OCI-LY7 (cell line): ENCODE measurements at regions not wholly inside any gene's neighbourhood (a gene's known extent, or its start where the extent isn't known, plus 50 kb on each side); places are given as distances from the start of the nearest gene placed in this dataset.

Source experiments
- BruUV-seq: library from RNA; stranded (reverse); fragments of 400-500 nt; replicated peaks from 2 replicates; lab custom pipeline; 2021; lab: Mats Ljungman, UMichigan
- CTCF ChIA-PET: fragments of 300-600 bp; sonication (Branson Sonifier 250); formaldehyde crosslinking; loops from one replicate; lab custom pipeline; 2022; ENCODE audit warnings: antibody characterized with exemption; ENCODE audit not compliant: unreplicated experiment; lab: Charles Lee
- POLR2A ChIA-PET: fragments of 300-600 bp; sonication (Branson Sonifier 250); formaldehyde crosslinking; loops from one replicate; lab custom pipeline; 2022; ENCODE audit warnings: antibody characterized with exemption; lab: Charles Lee
- DNase-seq: peaks from one replicate; pipeline ENCODE4 v3.0.0-alpha.2; 2015; ENCODE audit warnings: low spot score
- H2AFZ ChIP-seq: fragments of 200-600 bp; sonication (generic), shearing (Covaris generic); 2 replicates; pipeline ENCODE4 v1.6.1; 2014; ENCODE audit warnings: mild to moderate bottlenecking, antibody characterized with exemption, low read length, moderate library complexity
- H3K27ac ChIP-seq: fragments of 200-600 bp; sonication (generic); 2 replicates; pipeline ENCODE4 v1.5.1; 2014; ENCODE audit warnings: mixed run types, low read depth, mild to moderate bottlenecking, moderate library complexity, low read length, inconsistent platforms; ENCODE audit not compliant: poor library complexity, severe bottlenecking
- H3K36me3 ChIP-seq: fragments of 200-600 bp; sonication (generic); 2 replicates; pipeline ENCODE4 v1.6.1; 2014; ENCODE audit warnings: mild to moderate bottlenecking, antibody characterized with exemption, low read length, moderate library complexity, mixed read lengths; ENCODE audit not compliant: insufficient read depth
- H3K4me1 ChIP-seq: fragments of 200-600 bp; sonication (generic); 2 replicates; pipeline ENCODE4 v1.5.1; 2014; ENCODE audit warnings: mild to moderate bottlenecking, low read length; ENCODE audit not compliant: insufficient read depth, poor library complexity, severe bottlenecking
- H3K4me2 ChIP-seq: fragments of 200-600 bp; sonication (generic); 2 replicates; pipeline ENCODE4 v1.6.1; 2014; ENCODE audit warnings: mild to moderate bottlenecking, low read length
- H3K4me3 ChIP-seq: fragments of 200-600 bp; sonication (generic); 2 replicates; pipeline ENCODE4 v1.5.1; 2014; ENCODE audit warnings: mild to moderate bottlenecking, low read depth, low read length; ENCODE audit not compliant: poor library complexity, severe bottlenecking
- H3K79me2 ChIP-seq: fragments of 200-600 bp; sonication (generic); 2 replicates; pipeline ENCODE4 v1.6.1; 2016; ENCODE audit warnings: low read depth, mild to moderate bottlenecking, low read length, moderate library complexity, mixed read lengths; ENCODE audit not compliant: insufficient read depth
- H3K9me2 ChIP-seq: fragments of 200-600 bp; sonication (generic); 2 replicates; pipeline ENCODE4 v1.6.1; 2016; ENCODE audit warnings: mild to moderate bottlenecking, low read length, mixed read lengths; ENCODE audit not compliant: insufficient read depth
- H3K9me3 ChIP-seq: fragments of 200-600 bp; sonication (generic); 2 replicates; pipeline ENCODE4 v1.6.1; 2014; ENCODE audit warnings: mild to moderate bottlenecking, mixed run types, low read length, mixed read lengths
- H4K20me1 ChIP-seq: fragments of 200-600 bp; sonication (generic); 2 replicates; pipeline ENCODE4 v1.6.1; 2014; ENCODE audit warnings: mild to moderate bottlenecking, antibody characterized with exemption, low read length, moderate library complexity, mixed read lengths; ENCODE audit not compliant: insufficient read depth
- EZH2phosphoT487 ChIP-seq: fragments of 200-600 bp; sonication (generic); IDR thresholded peaks from 2 replicates; pipeline ENCODE4 v1.6.1; 2018; ENCODE audit warnings: low read depth, borderline replicate concordance, mild to moderate bottlenecking, mixed run types, antibody characterized with exemption, low read length, moderate library complexity, mixed read lengths
- intact Hi-C: fragments of 100-400 bp; cut with micrococcal nuclease; formaldehyde crosslinking; loops from one replicate; pipeline ENCODE4 v1.10.0; 2022; ENCODE audit not compliant: unreplicated experiment
- TF ChIP-seq, protein P1 (sequence below): fragments of 200-600 bp; sonication (generic); conservative IDR thresholded peaks from 2 replicates; pipeline ENCODE4 v1.5.1; 2014; ENCODE audit warnings: mild to moderate bottlenecking, antibody characterized with exemption, low read length, moderate library complexity, mixed read lengths

- BruUV-seq: no TSS peak
- H3K79me2 ChIP-seq: no peaks in the 10 kb centered on the region
- no peaks in the 10 kb centered on the region for H4K20me1 ChIP-seq
- no peak overlapping the region for H3K4me3 ChIP-seq
- no peaks in the 10 kb centered on the region for H3K4me1 ChIP-seq
- CTCF ChIA-PET: no interaction called here
- 0 out of 2 replicates have a peak, but pooled peaks cover under 1% of the 10 kb centered on the region for H3K9me3 ChIP-seq
- TF ChIP-seq, protein P1, sequence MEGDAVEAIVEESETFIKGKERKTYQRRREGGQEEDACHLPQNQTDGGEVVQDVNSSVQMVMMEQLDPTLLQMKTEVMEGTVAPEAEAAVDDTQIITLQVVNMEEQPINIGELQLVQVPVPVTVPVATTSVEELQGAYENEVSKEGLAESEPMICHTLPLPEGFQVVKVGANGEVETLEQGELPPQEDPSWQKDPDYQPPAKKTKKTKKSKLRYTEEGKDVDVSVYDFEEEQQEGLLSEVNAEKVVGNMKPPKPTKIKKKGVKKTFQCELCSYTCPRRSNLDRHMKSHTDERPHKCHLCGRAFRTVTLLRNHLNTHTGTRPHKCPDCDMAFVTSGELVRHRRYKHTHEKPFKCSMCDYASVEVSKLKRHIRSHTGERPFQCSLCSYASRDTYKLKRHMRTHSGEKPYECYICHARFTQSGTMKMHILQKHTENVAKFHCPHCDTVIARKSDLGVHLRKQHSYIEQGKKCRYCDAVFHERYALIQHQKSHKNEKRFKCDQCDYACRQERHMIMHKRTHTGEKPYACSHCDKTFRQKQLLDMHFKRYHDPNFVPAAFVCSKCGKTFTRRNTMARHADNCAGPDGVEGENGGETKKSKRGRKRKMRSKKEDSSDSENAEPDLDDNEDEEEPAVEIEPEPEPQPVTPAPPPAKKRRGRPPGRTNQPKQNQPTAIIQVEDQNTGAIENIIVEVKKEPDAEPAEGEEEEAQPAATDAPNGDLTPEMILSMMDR: no peak
- no peak for TF ChIP-seq EZH2phosphoT487
- no peaks in the 10 kb centered on the region for H3K9me2 ChIP-seq
- no peaks in the 10 kb centered on the region for H3K36me3 ChIP-seq
- intact Hi-C loops: no loop called here
- POLR2A ChIA-PET: no interaction called here
- H3K4me2 ChIP-seq: no peak overlapping the region
- DNase-seq: no peak
- no peak overlapping the region for H3K27ac ChIP-seq
- no peak overlapping the region for H2AFZ ChIP-seq
Observed at GRCh38 chr5:2031581-2031980, 148.9 kb upstream of the IRX4 start.

GRCh38 chr5:2030131-2030530 lies 147.4 kb upstream of the IRX4 start:
- Histone ChIP-seq H3K4me2 (no peak overlapping the region), H3K4me1 (no peaks in the 10 kb centered on the region), H3K4me3 (no peak overlapping the region), H3K27ac (no peak overlapping the region), H2AFZ (no peak overlapping the region), H3K9me2 (no peaks in the 10 kb centered on the region), H3K36me3 (no peaks in the 10 kb centered on the region), H4K20me1 (no peaks in the 10 kb centered on the region), H3K79me2 (no peaks in the 10 kb centered on the region), H3K9me3 (0 out of 2 replicates have a peak, but pooled peaks cover 3% of the 10 kb centered on the region)
- no peak for DNase-seq
- no TSS peak for BruUV-seq
- TF ChIP-seq, protein P1: no peak
- TF ChIP-seq EZH2phosphoT487: no peak
- ChIA-PET POLR2A (no interaction called here), CTCF (no interaction called here)
- intact Hi-C loops: no loop called here

GRCh38 chr5:2029206-2029605 lies 146.5 kb upstream of the IRX4 start:
- H3K4me1 ChIP-seq: no peaks in the 10 kb centered on the region
- no peak for TF ChIP-seq EZH2phosphoT487
- TF ChIP-seq, protein P1: no peak
- no peak for DNase-seq
- no peaks in the 10 kb centered on the region for H3K79me2 ChIP-seq
- H3K4me2 ChIP-seq: no peak overlapping the region
- CTCF ChIA-PET: no interaction called here
- no peak overlapping the region for H3K4me3 ChIP-seq
- H3K36me3 ChIP-seq: no peaks in the 10 kb centered on the region
- no peak overlapping the region for H2AFZ ChIP-seq
- intact Hi-C loops: no loop called here
- POLR2A ChIA-PET: no interaction called here
- no peaks in the 10 kb centered on the region for H4K20me1 ChIP-seq
- BruUV-seq: no TSS peak
- no peak overlapping the region for H3K27ac ChIP-seq
- H3K9me2 ChIP-seq: no peaks in the 10 kb centered on the region
- 0 out of 2 replicates have a peak, but pooled peaks cover 3% of the 10 kb centered on the region for H3K9me3 ChIP-seq
